ENCODE measurements at regions not wholly inside any gene's neighbourhood (a gene's known extent, or its start where the extent isn't known, plus 50 kb on each side); places are given as distances from the start of the nearest gene placed in this dataset.
"Not testable (repeated sequence)": the region's sequence is repeated elsewhere in the genome, so short reads cannot be mapped to it uniquely, and the experiment has no call there.

GRCh38 chrX:44741458-44741857 lies 102.4 kb upstream of the DUSP21 start:
- not testable (repeated sequence) for TF ChIP-seq POLR2A (IDR thresholded peaks at IDR 0.05)
- TF ChIP-seq, protein P1, sequence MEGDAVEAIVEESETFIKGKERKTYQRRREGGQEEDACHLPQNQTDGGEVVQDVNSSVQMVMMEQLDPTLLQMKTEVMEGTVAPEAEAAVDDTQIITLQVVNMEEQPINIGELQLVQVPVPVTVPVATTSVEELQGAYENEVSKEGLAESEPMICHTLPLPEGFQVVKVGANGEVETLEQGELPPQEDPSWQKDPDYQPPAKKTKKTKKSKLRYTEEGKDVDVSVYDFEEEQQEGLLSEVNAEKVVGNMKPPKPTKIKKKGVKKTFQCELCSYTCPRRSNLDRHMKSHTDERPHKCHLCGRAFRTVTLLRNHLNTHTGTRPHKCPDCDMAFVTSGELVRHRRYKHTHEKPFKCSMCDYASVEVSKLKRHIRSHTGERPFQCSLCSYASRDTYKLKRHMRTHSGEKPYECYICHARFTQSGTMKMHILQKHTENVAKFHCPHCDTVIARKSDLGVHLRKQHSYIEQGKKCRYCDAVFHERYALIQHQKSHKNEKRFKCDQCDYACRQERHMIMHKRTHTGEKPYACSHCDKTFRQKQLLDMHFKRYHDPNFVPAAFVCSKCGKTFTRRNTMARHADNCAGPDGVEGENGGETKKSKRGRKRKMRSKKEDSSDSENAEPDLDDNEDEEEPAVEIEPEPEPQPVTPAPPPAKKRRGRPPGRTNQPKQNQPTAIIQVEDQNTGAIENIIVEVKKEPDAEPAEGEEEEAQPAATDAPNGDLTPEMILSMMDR (IDR thresholded peaks at IDR 0.05 in 4 of 5, conservative IDR thresholded peaks at IDR 0.05 in 1 of 5), result not testable (repeated sequence)

All from gastrocnemius medialis (tissue), 4 donors.